ENCODE measurements at regions not wholly inside any gene's neighbourhood (a gene's known extent, or its start where the extent isn't known, plus 50 kb on each side); places are given as distances from the start of the nearest gene placed in this dataset.

DNA sequence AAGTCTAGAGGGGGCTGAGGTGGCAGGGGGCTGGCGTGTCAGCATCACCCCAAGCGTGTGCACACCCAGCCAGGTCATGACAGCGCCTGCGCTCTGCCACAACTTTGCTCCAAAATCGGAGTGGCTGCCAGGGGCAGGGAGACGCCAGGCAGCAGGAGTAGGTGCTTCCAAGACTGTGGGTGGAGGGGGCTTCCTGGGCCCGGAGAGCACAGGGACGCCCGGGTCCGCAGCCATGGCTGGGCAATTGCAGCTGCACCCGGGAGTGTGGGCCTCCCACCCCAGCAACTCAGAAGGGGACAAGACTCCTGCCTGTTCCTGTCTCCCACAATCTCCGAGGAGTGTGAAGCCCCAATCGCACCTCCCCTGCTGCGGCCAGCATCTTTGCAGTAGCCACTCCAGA lies 53.1 kb upstream of the CYYR1 start:
- Mint-ChIP-seq H3K4me3 (no peak overlapping the region), H3K27ac (no peak overlapping the region), H3K4me1 (no peaks in the 10 kb centered on the region), H3K9me3 (peaks cover 4% of the 10 kb centered on the region), H3K27me3 (ENCODE audit: low read depth, poor library complexity) (peaks cover 4% of the 10 kb centered on the region), H3K36me3 (ENCODE audit: low read depth) (no peaks in the 10 kb centered on the region)
- DNase-seq, result no peak
- TF ChIP-seq, protein P1, sequence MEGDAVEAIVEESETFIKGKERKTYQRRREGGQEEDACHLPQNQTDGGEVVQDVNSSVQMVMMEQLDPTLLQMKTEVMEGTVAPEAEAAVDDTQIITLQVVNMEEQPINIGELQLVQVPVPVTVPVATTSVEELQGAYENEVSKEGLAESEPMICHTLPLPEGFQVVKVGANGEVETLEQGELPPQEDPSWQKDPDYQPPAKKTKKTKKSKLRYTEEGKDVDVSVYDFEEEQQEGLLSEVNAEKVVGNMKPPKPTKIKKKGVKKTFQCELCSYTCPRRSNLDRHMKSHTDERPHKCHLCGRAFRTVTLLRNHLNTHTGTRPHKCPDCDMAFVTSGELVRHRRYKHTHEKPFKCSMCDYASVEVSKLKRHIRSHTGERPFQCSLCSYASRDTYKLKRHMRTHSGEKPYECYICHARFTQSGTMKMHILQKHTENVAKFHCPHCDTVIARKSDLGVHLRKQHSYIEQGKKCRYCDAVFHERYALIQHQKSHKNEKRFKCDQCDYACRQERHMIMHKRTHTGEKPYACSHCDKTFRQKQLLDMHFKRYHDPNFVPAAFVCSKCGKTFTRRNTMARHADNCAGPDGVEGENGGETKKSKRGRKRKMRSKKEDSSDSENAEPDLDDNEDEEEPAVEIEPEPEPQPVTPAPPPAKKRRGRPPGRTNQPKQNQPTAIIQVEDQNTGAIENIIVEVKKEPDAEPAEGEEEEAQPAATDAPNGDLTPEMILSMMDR (IDR thresholded peaks at IDR 0.05), result no peak

GRCh38 chr21:26624983-26625519 lies 52.0 kb upstream of the CYYR1 start:
- TF ChIP-seq, protein P1 (IDR thresholded peaks at IDR 0.05), result no peak
- Mint-ChIP-seq H3K36me3 (ENCODE audit: low read depth) (no peaks in the 10 kb centered on the region), H3K4me3 (no peak overlapping the region), H3K4me1 (no peaks in the 10 kb centered on the region), H3K27me3 (ENCODE audit: low read depth, poor library complexity) (peaks cover 4% of the 10 kb centered on the region), H3K9me3 (peaks cover 4% of the 10 kb centered on the region), H3K27ac (no peak overlapping the region)
- DNase-seq, result no peak
